ENCODE measurements at regions not wholly inside any gene's neighbourhood (a gene's known extent, or its start where the extent isn't known, plus 50 kb on each side); places are given as distances from the start of the nearest gene placed in this dataset.

GRCh38 chr5:96079075-96079474, 117.4 kb upstream of the ELL2 start:
- Histone ChIP-seq H3K14ac (ENCODE audit: insufficient read length) (no peak overlapping the region), H4K20me1 (replicated peaks in 1 of 2; ENCODE audit: control insufficient read depth in 1 of 2, insufficient read depth in 2 of 2, low read length in 2 of 2) (no peaks in the 10 kb centered on the region), H3K4ac (replicated peaks; ENCODE audit: insufficient read length, low read depth, low read length) (no peak overlapping the region), H3K27me3 (replicated peaks in 1 of 4; ENCODE audit: control insufficient read depth in 3 of 4, extremely low read depth in 1 of 4, insufficient read depth in 3 of 4, low read length in 3 of 4) (no peaks in the 10 kb centered on the region), H3K79me2 (ENCODE audit: control insufficient read depth in 1 of 2, insufficient read depth in 2 of 2, low read length in 2 of 2) (no peaks in the 10 kb centered on the region), H3K4me2 (ENCODE audit: insufficient read depth in 1 of 2, low read depth in 2 of 2, low read length in 2 of 2) (no peak overlapping the region), H3K4me1 (replicated peaks in 1 of 4; ENCODE audit: control insufficient read depth in 3 of 4, insufficient read depth in 4 of 4, low read length in 3 of 4) (peaks cover 0 to 8% (median 6%) of the 10 kb centered on the region in 4 experiments; a peak in 4 of 7 replicates), H2BK15ac (ENCODE audit: low read length) (no peak overlapping the region), H3K9me3 (ENCODE audit: insufficient read depth in 2 of 2, low read depth in 1 of 2, low read length in 1 of 2) (no peaks in the 10 kb centered on the region), H4K8ac (ENCODE audit: extremely low read depth, insufficient read depth, low read length) (no peak overlapping the region), H3K79me1 (ENCODE audit: low read depth, low read length) (no peaks in the 10 kb centered on the region), H3K4me3 (ENCODE audit: extremely low read depth in 1 of 4, insufficient read depth in 2 of 4, low read depth in 3 of 4, low read length in 4 of 4) (no peak overlapping the region), H2BK20ac (ENCODE audit: low read length) (no peak overlapping the region), H4K91ac (replicated peaks; ENCODE audit: insufficient read length, low read length) (no peak overlapping the region), H3K36me3 (ENCODE audit: control insufficient read depth in 2 of 4, insufficient read depth in 4 of 4, low read length in 3 of 4) (no peaks in the 10 kb centered on the region), H3K18ac (ENCODE audit: extremely low read depth, low read length) (no peak overlapping the region), H2BK12ac (ENCODE audit: low read depth, low read length) (no peak overlapping the region), H2BK5ac (ENCODE audit: low read depth, low read length) (no peak overlapping the region), H2BK120ac (replicated peaks; ENCODE audit: low read depth, low read length) (no peak overlapping the region), H3K23me2 (ENCODE audit: low read depth, low read length) (no peaks in the 10 kb centered on the region), H3K23ac (ENCODE audit: insufficient read length) (no peak overlapping the region), H2AFZ (ENCODE audit: low read length) (no peak overlapping the region), H4K5ac (ENCODE audit: insufficient read length, low read depth, low read length) (no peak overlapping the region), H3K27ac (ENCODE audit: low read depth, low read length) (no peak overlapping the region), H3K56ac (replicated peaks; ENCODE audit: insufficient read length, low read depth, low read length) (no peak overlapping the region), H3K9ac (replicated peaks in 1 of 4; ENCODE audit: extremely low read depth in 1 of 4, low read depth in 3 of 4, low read length in 3 of 4) (no peak overlapping the region), H2AK5ac (ENCODE audit: low read depth, low read length) (no peak overlapping the region)
- ChIA-PET CTCF (ENCODE audit: partially characterized antibody) (no interaction called here), POLR2A (ENCODE audit: partially characterized antibody) (interaction anchor here (0.6 kb wide), 1 partner anchor 1010 kb away, joined by 5 read pairs; no protein-coding TSS in a partner anchor)
- FAIRE-seq (no peak), DNase-seq (ENCODE audit: low read depth in 1 of 2, low spot score in 2 of 2) (no peak)
- TF ChIP-seq JUND (IDR thresholded peaks at IDR 0.05; ENCODE audit: low read length) (no peak), TBP (IDR thresholded peaks at IDR 0.05; ENCODE audit: low read depth, low read length) (no peak), SIX5 (IDR thresholded peaks at IDR 0.05; ENCODE audit: low read depth, low read length) (no peak), FOSL1 (IDR thresholded peaks at IDR 0.05; ENCODE audit: insufficient read depth, low read depth, low read length) (no peak), GTF2F1 (IDR thresholded peaks at IDR 0.05; ENCODE audit: borderline replicate concordance, low read depth, low read length) (no peak), RAD21 (IDR thresholded peaks at IDR 0.05 in 1 of 2, conservative IDR thresholded peaks at IDR 0.05 in 1 of 2; ENCODE audit: low read depth in 2 of 2, low read length in 2 of 2) (no peak), CBX8 (IDR thresholded peaks at IDR 0.05; ENCODE audit: borderline replicate concordance, low read depth, low read length) (no peak), CREB1 (IDR thresholded peaks at IDR 0.05) (no peak)

Measured in H1 (cell line).